ENCODE measurements at regions not wholly inside any gene's neighbourhood (a gene's known extent, or its start where the extent isn't known, plus 50 kb on each side); places are given as distances from the start of the nearest gene placed in this dataset.

DNA sequence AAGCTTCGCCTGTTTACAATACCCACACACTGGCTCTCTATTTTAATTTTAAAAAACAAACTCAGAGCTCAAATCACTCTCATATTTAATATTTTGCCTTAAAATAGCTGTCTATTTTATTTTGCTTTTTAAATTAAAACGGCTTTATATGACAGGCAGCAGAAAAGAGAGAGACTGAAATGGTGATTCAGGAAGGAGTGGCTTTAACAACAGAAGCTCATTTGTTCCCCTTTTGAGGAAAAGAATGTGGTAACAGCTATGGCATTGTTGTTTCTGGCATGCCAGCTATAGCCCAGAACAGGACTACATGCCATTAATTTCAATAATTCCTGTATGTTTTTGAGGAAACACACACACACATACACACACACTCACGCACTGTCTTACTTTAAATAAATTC is 234.2 kb upstream of the PTBP2 start:
- in situ Hi-C loops (cut with MboI; ENCODE audit: low pct_unique_long_range_greater_than_20kb, low sequenced_read_pairs, unreplicated experiment), result no loop called here
- TF ChIP-seq, protein P1, sequence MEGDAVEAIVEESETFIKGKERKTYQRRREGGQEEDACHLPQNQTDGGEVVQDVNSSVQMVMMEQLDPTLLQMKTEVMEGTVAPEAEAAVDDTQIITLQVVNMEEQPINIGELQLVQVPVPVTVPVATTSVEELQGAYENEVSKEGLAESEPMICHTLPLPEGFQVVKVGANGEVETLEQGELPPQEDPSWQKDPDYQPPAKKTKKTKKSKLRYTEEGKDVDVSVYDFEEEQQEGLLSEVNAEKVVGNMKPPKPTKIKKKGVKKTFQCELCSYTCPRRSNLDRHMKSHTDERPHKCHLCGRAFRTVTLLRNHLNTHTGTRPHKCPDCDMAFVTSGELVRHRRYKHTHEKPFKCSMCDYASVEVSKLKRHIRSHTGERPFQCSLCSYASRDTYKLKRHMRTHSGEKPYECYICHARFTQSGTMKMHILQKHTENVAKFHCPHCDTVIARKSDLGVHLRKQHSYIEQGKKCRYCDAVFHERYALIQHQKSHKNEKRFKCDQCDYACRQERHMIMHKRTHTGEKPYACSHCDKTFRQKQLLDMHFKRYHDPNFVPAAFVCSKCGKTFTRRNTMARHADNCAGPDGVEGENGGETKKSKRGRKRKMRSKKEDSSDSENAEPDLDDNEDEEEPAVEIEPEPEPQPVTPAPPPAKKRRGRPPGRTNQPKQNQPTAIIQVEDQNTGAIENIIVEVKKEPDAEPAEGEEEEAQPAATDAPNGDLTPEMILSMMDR (IDR thresholded peaks at IDR 0.05; ENCODE audit: extremely low read depth, insufficient read depth, missing control alignments), result no peak
- DNase-seq (ENCODE audit: low spot score), result no peak

DNA sequence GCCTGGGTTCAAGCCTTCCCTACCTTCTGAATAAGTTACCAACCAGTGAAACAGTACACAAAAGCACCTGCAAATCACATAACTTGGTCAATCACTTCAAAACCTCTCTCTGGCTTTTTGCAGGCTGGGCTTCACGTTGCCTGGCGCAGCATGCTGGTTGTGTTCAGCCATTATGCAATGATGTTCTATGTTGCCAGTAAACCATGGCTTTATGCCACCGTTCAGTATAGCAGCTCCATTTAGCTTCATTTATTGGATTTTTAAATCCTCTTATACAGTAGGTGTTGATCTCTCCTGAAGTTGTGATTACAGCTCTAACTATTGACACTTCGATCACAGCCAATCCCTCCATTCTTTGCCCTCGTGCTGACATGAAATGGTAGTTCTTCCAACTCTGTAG is 233.6 kb upstream of the PTBP2 start:
- no peak for DNase-seq (ENCODE audit: low spot score)
- in situ Hi-C loops (cut with MboI; ENCODE audit: low pct_unique_long_range_greater_than_20kb, low sequenced_read_pairs, unreplicated experiment), result no loop called here
- TF ChIP-seq, protein P1 (IDR thresholded peaks at IDR 0.05; ENCODE audit: extremely low read depth, insufficient read depth, missing control alignments), result no peak

DNA sequence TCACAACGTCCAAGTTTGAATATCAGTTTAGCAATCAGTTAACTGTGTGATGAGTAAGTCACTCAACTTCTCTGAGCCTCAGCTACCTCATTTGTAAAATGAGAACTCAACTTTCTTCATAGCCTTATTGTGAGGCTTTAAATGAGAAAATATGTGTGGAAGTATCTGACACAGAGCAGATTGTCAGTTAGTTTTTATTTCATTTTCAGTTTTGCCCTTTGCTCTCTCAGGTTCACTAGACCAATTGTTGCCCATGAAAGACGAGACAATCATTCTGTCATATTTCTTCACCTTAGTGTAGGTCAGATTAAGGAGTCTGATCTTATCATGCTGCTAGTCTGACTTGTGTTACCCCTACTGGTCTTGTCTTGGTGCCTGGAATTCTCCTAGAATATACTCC is 232.8 kb upstream of the PTBP2 start:
- in situ Hi-C loops (cut with MboI; ENCODE audit: low pct_unique_long_range_greater_than_20kb, low sequenced_read_pairs, unreplicated experiment), result no loop called here
- no peak for DNase-seq (ENCODE audit: low spot score)
- TF ChIP-seq, protein P1 (IDR thresholded peaks at IDR 0.05; ENCODE audit: extremely low read depth, insufficient read depth, missing control alignments), result no peak

DNA sequence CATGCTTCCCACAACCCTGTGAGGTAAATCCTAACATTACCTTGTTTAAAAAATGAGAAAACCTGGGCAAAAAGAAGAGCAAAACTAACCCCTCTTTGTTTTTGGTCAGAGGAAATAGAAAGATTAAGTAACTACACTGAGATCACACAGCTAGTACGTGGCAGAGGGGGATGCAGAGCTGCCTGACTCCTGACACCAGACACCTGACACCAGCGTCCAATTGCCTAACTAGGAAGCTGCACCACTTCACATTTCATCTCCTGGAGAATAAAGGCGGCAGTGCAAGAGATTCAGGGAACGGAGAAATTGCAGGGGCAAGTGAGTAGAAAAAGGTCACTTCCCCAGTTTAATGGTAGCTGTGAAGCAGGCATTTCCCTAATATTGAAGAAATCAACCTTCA is 229.3 kb upstream of the PTBP2 start:
- in situ Hi-C loops (cut with MboI; ENCODE audit: low pct_unique_long_range_greater_than_20kb, low sequenced_read_pairs, unreplicated experiment), result no loop called here
- no peak for DNase-seq (ENCODE audit: low spot score)
- TF ChIP-seq, protein P1 (IDR thresholded peaks at IDR 0.05; ENCODE audit: extremely low read depth, insufficient read depth, missing control alignments), result no peak

DNA sequence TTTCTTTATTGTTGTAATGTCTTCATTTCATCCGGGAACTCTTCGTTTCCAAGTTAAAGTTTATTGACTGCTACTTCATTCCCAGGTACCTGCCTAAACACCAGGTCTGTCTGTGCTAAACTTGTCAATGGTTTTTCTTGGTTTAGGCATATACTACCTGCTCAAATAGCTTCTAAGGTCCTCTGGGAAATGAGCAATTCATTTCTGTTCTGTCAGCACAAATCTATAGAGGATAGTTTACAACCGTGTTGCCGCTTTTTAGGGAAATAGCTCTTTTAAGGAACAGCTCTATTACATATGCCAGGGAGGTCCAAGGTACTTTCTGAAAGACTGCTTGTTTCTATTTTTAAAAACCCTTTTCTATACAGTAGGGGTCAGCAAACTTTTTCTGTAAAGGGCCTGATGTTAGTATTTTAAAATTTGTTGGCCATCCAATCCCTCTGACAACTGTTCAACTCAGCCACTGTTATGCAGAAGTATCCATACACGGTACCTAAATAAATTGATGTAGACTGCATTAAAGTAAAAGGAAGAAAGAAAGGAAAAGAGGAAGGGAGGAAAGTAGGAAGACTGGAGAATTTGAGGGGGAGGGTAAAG is 222.7 kb upstream of the PTBP2 start:
- DNase-seq (ENCODE audit: low spot score), result no peak
- in situ Hi-C loops (cut with MboI; ENCODE audit: low pct_unique_long_range_greater_than_20kb, low sequenced_read_pairs, unreplicated experiment), result no loop called here
- TF ChIP-seq, protein P1 (IDR thresholded peaks at IDR 0.05; ENCODE audit: extremely low read depth, insufficient read depth, missing control alignments), result no peak

DNA sequence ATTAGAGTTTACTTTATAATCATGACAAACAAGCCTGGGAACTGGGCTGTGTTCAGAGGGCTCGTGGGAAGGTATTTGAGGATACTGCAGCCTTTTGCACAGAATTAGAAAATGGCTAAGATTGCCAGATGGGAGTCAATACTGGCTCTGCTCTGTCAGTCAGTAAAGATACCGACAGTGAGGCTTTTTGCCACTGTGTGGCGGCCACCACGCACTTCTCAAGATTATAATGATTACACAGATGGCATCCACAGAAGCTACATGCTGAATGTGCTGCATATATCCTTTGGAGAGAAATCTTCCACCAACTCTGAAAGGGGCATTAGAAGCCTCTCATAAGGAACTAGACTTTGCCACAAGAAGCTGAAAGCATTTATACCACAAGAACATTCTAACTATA is 213.4 kb upstream of the PTBP2 start:
- TF ChIP-seq, protein P1 (IDR thresholded peaks at IDR 0.05; ENCODE audit: extremely low read depth, insufficient read depth, missing control alignments), result no peak
- no peak for DNase-seq (ENCODE audit: low spot score)
- in situ Hi-C loops (cut with MboI; ENCODE audit: low pct_unique_long_range_greater_than_20kb, low sequenced_read_pairs, unreplicated experiment), result no loop called here

DNA sequence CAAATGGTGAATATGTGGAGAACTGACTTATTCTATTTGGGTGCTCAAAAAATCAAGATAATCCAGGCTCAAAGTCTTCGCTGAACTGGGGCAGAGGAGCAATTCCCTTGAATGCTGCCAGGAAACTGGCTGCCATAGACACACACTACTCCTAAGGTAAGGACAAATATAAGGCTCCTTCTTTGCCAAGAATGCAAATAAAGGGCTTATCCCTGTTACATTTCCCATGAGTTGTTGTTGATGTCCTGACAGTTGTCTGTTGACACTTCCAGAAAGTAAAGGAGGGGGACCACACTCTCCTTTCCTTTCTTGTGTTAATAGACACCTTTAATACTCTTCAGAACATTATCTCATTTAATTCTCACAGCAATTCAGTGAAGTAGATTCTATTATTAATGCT is 212.2 kb upstream of the PTBP2 start:
- TF ChIP-seq, protein P1 (IDR thresholded peaks at IDR 0.05; ENCODE audit: extremely low read depth, insufficient read depth, missing control alignments), result no peak
- no peak for DNase-seq (ENCODE audit: low spot score)
- in situ Hi-C loops (cut with MboI; ENCODE audit: low pct_unique_long_range_greater_than_20kb, low sequenced_read_pairs, unreplicated experiment), result no loop called here
